ENCODE measurements at regions not wholly inside any gene's neighbourhood (a gene's known extent, or its start where the extent isn't known, plus 50 kb on each side); places are given as distances from the start of the nearest gene placed in this dataset.

DNA sequence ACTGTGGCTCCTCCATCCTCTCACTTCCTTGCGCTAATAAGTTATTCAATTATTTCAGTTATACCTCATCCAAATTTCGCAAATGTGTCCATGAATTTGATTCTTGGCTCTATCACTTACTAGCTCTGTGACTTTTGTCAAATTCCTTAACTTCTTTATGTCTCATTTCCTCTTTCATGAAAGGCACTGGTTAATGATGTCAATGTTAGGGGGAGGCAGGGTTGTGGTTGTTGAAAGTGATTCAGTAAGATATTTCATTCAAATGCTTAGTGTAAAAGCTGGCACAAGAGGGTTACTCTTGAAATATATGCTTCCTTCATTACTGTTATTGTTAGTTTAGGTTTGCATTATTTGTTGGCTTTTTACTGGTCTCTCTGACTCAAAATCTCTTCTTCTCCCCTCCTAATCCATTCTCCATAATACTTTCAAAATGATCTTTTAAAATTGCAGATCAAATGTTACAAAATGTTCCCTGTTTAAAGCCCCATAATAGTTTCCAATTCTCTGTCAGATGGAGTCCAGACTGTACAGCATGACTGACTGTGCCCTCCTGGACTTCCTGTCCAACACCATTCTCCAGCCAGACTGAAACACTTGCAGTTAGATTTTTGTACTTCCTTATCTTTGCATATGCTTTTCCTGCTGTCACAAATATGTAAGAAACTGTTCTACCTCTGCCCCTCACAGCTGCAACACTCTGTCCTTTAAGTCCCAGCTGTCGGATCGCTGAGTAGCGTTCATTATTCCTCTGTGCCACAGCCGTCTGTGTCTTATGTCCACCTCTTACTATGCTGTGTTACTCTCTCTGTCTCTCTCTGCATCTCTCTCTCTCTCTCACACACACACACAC is 510.6 kb upstream of the RAG2 start:
- H3K36me3 Mint-ChIP-seq = no peaks in the 10 kb centered on the region
- H3K27me3 Mint-ChIP-seq = no peaks in the 10 kb centered on the region
- H3K4me3 Mint-ChIP-seq = no peak overlapping the region
- no peak overlapping the region for H3K27ac Mint-ChIP-seq
- H3K4me1 Mint-ChIP-seq = no peaks in the 10 kb centered on the region
- H3K9me3 Mint-ChIP-seq = peaks cover 11% of the 10 kb centered on the region

DNA sequence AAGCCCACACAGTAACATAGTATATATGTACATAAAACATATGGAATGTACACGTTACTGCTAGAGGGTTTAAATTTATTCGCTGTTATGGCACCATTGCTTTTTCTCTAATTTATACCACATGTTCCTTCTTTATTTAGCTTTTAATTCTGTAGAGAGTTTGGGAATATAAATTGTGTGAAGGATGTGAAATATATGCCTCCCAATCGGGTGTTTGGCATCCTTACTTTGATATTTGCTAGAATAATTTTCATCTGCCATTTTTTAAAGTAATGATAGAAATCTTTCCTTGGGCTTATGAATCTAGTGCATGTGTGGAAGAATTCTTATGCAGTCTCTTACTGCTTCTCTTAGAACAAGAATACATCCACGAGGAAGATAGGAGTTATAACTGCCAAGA is 509.8 kb upstream of the RAG2 start:
- Mint-ChIP-seq H3K36me3 (no peaks in the 10 kb centered on the region), H3K4me1 (no peaks in the 10 kb centered on the region), H3K9me3 (peaks cover 16% of the 10 kb centered on the region), H3K27ac (no peak overlapping the region), H3K27me3 (no peaks in the 10 kb centered on the region), H3K4me3 (no peak overlapping the region)

DNA sequence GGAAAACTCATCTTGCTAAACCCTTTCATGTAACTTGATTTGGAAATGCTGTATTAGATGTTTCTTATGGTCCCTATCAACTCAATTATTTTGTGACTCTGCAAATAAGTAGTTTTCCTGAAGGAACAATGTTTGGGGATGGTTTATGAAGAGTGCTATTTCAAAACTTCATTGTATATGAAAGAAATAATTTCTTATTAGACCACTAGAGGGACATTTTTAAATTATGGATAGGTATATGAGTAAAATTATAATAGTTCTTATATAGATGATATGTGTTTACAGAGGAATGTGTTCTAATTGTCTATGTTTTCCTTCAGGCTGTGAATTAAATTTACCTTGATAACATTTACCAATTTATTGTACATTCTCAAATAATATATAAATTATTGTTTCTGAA is 509.4 kb upstream of the RAG2 start:
- peaks cover 16% of the 10 kb centered on the region for H3K9me3 Mint-ChIP-seq
- no peak overlapping the region for H3K4me3 Mint-ChIP-seq
- no peak overlapping the region for H3K27ac Mint-ChIP-seq
- H3K4me1 Mint-ChIP-seq = no peaks in the 10 kb centered on the region
- no peaks in the 10 kb centered on the region for H3K27me3 Mint-ChIP-seq
- H3K36me3 Mint-ChIP-seq = no peaks in the 10 kb centered on the region

DNA sequence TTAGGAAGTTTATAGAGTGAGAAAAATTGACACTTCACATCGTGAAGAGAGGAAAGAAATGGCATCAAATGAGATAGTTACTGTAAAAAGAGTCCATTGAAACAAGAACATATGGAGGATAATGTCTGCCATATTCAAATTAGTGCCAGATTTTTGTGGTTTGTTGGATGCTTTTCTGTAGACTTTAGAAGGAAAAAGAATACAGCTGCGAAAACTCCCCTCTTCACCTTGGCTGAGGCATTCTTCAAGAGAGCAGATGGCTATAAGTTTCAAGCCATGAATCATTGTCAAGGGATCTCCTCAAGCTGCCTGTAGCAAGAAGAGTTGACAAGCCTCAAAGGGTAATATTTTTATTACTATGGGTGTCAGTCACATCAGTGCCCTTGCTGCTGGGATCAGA is 507.4 kb upstream of the RAG2 start:
- Mint-ChIP-seq H3K4me1 (no peaks in the 10 kb centered on the region), H3K36me3 (no peaks in the 10 kb centered on the region), H3K27me3 (no peaks in the 10 kb centered on the region), H3K4me3 (no peak overlapping the region), H3K27ac (no peak overlapping the region), H3K9me3 (peaks cover 16% of the 10 kb centered on the region)

DNA sequence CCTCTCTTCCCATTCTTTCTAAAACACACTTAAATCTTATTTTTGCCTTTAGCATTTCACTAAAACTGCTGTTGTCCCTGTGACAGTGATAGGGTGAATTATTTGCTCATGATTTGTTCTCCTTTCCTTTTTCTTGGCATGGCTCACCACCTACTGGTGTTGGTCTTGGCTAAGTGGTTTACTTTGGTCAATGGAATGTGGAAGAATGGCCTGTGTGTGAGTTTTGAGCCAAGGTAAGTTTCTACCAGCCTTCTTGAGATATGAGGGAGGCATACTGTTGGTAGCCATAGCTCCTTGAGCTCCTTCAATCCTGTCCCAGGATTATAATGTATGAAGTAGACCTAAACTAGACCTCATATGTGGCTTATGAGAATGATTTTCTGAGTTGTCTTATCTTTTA is 506.3 kb upstream of the RAG2 start:
- Mint-ChIP-seq H3K36me3 (no peaks in the 10 kb centered on the region), H3K27ac (no peak overlapping the region), H3K9me3 (peaks cover 16% of the 10 kb centered on the region), H3K27me3 (no peaks in the 10 kb centered on the region), H3K4me1 (no peaks in the 10 kb centered on the region), H3K4me3 (no peak overlapping the region)

DNA sequence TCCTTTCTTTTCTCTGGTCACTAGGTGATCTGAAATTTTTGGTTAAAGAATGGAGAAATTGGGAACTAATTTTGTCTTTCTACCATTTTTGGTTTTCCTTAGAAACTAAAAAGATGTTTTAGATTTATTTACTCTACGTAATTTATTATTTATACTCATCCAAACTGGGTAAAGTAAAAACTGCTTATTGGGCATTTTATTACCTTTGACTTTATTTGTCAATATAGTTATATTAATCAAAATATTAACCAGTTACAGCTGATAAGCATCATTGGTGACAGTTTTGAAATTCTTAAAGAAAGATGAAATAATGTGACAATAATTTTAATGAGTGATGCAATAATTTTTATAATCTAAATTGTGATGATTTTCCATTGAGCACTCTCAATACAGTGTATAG is 502.0 kb upstream of the RAG2 start:
- Mint-ChIP-seq H3K27ac (no peak overlapping the region), H3K27me3 (no peaks in the 10 kb centered on the region), H3K4me1 (no peaks in the 10 kb centered on the region), H3K4me3 (no peak overlapping the region), H3K9me3 (peaks cover 10% of the 10 kb centered on the region), H3K36me3 (no peaks in the 10 kb centered on the region)

DNA sequence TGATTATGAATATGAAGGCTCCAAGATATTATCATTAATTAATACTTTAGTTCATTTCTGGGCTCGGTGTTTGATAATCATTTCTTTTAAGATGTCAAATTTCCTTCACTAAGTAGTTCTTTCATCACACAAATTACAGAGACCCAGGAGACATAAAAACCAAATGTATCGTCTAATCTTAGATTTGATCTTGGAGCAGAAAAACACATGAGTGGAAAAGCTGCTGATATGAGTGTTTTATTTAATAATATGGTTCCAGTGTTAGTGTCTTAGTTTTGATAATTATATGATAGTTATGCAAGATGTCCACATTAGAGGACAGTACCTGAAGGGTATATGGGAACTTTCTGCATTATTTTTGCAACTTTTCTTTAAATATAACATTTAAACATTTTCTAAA is 494.5 kb upstream of the RAG2 start:
- Mint-ChIP-seq H3K4me1 (no peaks in the 10 kb centered on the region), H3K9me3 (peaks cover 5% of the 10 kb centered on the region), H3K4me3 (no peak overlapping the region)

DNA sequence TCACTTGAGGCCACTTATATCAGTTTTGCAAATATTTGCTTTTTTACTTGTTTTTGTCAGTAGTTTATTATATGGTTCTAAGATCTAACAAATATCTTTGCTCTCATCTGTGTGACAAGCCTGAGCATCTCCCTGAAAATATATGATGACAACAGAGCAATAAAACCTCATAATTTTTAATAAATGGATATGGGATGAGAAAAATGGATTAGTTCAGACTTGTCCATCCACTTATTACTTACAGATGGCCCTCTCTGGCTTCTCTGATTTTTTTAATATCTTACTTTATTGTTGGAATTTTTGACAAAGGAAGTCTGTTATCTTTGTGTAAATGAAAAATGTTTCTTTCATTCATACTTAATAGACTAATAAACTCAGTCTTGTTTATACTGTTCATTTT is 491.4 kb upstream of the RAG2 start:
- Mint-ChIP-seq H3K36me3 (no peaks in the 10 kb centered on the region), H3K27me3 (no peaks in the 10 kb centered on the region), H3K4me3 (no peak overlapping the region), H3K9me3 (peaks cover 5% of the 10 kb centered on the region), H3K27ac (no peak overlapping the region), H3K4me1 (no peaks in the 10 kb centered on the region)

More for the DNA sequence above, 494.5 kb upstream of the RAG2 start:
- H3K27ac Mint-ChIP-seq = no peak overlapping the region
- no peaks in the 10 kb centered on the region for H3K27me3 Mint-ChIP-seq
- no peaks in the 10 kb centered on the region for H3K36me3 Mint-ChIP-seq

DNA sequence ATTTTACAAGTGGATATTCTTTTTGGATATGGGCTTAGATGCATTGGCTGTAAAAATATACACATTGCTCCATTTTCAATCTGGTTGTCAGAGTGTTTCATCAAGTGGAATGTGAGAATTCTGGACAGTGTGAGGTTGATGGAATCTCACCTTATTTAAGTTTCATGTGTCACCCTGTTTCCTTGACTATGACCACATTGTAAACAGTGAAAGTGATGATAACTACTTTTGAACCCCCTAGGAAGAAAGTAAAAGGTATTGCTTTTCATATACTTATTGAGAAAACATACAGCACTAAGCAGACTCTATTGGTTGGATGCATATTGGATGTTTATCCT is 490.5 kb upstream of the RAG2 start:
- peaks cover 5% of the 10 kb centered on the region for H3K9me3 Mint-ChIP-seq
- no peak overlapping the region for H3K4me3 Mint-ChIP-seq
- no peaks in the 10 kb centered on the region for H3K27me3 Mint-ChIP-seq
- no peak overlapping the region for H3K27ac Mint-ChIP-seq
- no peaks in the 10 kb centered on the region for H3K4me1 Mint-ChIP-seq
- H3K36me3 Mint-ChIP-seq = no peaks in the 10 kb centered on the region

DNA sequence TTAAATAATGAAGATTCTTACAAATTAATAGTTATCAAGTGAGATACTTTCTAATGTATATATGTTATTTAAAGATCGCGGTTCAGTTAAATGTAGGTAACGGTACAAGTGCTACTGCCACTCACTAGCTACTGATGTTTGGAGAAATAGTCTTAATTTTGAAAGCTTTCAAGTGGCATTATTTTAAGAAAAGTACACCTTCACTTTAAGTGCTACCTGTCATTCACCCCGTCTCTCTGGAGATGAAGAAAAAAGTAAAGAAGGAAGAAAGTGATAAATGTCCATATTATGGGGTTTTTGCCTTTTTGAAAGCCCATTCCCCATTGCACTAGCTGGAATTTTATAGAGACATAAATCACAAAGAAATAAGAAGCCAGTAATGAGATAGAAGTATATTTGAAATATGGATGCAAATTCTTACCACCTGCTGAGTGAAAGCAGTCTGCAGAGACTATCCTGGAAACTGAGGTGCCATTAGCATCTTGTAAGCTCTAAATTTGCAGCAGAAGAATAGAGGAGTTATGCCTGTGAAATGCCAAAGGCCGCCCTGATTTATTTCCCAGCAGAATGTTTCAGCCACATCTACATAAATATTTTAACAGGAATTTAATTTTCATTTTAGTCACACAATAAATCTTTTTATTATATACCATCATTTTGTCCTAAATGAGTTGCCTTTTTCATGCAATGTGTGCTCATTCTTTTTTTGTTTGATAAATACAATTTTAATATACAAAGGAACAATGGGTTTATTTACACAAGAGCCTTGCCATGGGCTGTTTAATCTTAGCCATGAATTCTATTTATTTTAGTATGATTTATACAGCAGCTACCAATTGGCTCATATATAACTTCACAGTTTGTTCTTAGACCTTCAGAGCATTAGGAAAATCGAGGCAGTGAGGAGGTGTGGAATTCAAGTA is 489.9 kb upstream of the RAG2 start:
- H3K36me3 Mint-ChIP-seq = no peaks in the 10 kb centered on the region
- H3K4me3 Mint-ChIP-seq = no peak overlapping the region
- no peak overlapping the region for H3K27ac Mint-ChIP-seq
- no peaks in the 10 kb centered on the region for H3K4me1 Mint-ChIP-seq
- H3K9me3 Mint-ChIP-seq = peaks cover 5% of the 10 kb centered on the region
- no peaks in the 10 kb centered on the region for H3K27me3 Mint-ChIP-seq

DNA sequence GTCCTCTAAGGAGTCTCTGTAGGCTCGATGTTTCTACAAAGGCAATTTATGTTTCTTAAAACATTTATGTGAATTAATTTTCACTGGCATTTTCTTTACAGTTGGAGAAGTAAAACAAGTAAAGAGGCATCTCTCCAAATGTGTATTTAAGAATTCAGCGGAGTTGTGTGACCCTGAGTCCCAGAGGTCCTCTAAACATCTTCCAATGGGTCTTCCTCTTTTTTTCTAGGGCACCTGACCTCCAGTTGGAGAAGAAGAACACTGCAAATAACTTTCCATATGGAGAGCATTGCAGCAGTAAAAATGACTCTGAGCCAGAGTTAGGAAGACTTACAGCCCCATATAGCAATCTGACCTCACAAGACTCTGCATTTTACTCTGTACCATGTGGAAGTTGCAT is 480.5 kb upstream of the RAG2 start:
- H3K27me3 Mint-ChIP-seq = no peaks in the 10 kb centered on the region
- H3K27ac Mint-ChIP-seq = no peak overlapping the region
- no peaks in the 10 kb centered on the region for H3K4me1 Mint-ChIP-seq
- no peak overlapping the region for H3K4me3 Mint-ChIP-seq
- H3K9me3 Mint-ChIP-seq = peaks cover 6% of the 10 kb centered on the region
- no peaks in the 10 kb centered on the region for H3K36me3 Mint-ChIP-seq

DNA sequence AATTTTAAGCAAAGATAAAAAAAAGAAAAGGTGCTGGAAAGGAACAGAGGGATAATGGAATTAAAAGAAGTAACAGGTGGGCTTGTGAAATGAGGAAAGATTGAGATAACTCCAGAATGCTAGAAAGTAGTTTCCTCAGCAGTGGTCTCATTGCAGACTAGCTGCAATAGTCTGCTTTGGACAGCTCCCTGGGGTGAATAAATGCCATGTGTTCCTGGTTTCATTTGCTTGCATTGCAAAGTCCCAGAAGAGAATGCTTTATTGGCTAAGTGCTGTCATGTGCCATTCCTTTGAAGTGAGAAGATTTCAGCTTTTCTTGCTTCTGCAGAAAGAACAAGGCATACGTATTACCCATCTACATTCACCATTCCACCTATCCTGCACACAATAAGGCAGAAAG is 478.8 kb upstream of the RAG2 start:
- no peaks in the 10 kb centered on the region for H3K4me1 Mint-ChIP-seq
- no peak overlapping the region for H3K4me3 Mint-ChIP-seq
- no peak overlapping the region for H3K27ac Mint-ChIP-seq
- H3K36me3 Mint-ChIP-seq = no peaks in the 10 kb centered on the region
- H3K27me3 Mint-ChIP-seq = no peaks in the 10 kb centered on the region
- H3K9me3 Mint-ChIP-seq = peaks cover 6% of the 10 kb centered on the region

DNA sequence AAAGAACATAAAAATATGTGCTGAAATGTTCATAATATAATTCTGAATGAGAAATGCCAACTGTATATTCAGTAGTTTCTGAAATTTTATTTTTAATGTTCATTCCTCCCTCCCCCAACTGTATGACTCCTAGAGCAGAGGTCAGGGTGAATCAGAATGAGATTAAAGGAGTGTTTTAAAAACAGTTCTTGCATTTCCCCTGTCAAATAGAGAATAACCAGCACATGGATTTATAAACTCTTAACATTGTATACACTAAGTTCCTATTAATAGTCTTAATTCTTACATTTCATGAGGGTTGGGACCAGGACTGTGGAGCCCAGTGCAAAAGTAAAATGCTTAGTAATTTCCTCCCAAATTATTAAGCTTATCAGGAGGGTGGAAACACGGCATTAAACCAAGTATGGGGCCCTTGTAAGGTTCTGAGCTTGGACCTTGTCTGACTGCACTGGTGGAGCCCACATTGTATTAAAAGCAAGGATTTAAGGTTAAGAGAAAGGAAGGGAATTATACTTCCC is 474.6 kb upstream of the RAG2 start:
- Mint-ChIP-seq H3K9me3 (peaks cover 4% of the 10 kb centered on the region), H3K36me3 (no peaks in the 10 kb centered on the region), H3K4me3 (no peak overlapping the region), H3K27ac (no peak overlapping the region), H3K4me1 (no peaks in the 10 kb centered on the region), H3K27me3 (no peaks in the 10 kb centered on the region)

DNA sequence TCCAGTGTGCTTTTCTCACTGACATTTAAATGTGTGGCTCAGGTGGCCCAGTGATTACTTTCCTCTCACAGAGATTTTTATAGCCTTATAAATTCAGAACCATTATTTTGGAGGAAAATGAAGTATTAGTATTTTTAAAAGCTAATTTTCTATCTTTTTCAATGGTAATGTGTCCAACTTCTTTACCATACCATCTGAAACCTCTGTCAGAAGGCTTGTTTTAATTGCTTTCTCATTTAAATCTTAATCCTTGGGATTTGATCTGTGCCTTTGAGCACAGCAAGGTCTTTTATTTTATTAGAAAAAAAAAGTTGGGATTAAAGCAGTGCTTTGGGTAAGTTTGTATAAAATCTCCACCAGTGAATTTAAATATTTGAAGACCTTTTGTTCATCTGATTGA is 452.3 kb upstream of the RAG2 start:
- no peak overlapping the region for H3K4me3 Mint-ChIP-seq
- H3K36me3 Mint-ChIP-seq = no peaks in the 10 kb centered on the region
- H3K27ac Mint-ChIP-seq = no peak overlapping the region
- H3K4me1 Mint-ChIP-seq = no peaks in the 10 kb centered on the region
- H3K9me3 Mint-ChIP-seq = peaks cover 5% of the 10 kb centered on the region
- no peaks in the 10 kb centered on the region for H3K27me3 Mint-ChIP-seq

DNA sequence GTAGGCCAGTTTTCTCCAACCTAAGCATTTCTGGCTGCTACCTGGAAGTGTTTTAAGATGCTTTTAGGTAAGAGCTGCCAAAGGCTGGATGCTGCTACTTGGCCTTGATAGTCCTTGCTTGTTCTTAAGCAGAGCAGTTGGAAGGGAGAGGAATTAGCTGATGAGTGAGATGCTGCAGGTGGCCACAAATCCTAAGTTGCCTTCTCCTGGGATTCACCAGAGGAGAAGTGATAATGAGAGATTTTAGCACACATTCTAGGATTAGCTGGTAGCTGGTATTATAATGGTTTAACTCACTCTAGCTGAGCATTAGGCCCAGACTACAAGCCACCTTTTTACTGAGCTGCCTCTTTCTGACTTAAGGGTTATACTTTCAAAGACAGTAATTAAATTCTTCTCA is 442.9 kb upstream of the RAG2 start:
- H3K27ac Mint-ChIP-seq = no peak overlapping the region
- no peak overlapping the region for H3K4me3 Mint-ChIP-seq
- H3K9me3 Mint-ChIP-seq = no peaks in the 10 kb centered on the region
- H3K4me1 Mint-ChIP-seq = no peaks in the 10 kb centered on the region
- H3K36me3 Mint-ChIP-seq = no peaks in the 10 kb centered on the region
- H3K27me3 Mint-ChIP-seq = no peaks in the 10 kb centered on the region

DNA sequence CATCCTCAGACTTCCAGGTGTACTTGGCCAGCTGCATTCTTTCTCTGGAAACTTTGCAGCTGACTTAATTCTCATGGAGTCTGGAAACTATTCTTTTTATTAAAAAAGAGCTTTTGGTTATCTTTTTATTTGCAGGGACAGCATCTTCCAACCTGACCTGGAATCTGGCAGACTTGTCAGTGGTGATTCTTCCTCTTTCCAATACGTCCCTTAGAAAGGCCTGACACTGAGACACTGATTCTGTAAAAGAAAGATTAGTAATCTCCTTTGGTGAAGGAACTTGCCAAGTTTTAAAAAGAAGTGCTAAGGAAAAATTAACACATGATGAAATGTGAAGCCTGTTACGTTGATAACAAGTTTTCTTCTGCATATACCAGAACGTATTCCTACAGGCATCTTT is 440.9 kb upstream of the RAG2 start:
- H3K4me1 Mint-ChIP-seq = no peaks in the 10 kb centered on the region
- H3K36me3 Mint-ChIP-seq = no peaks in the 10 kb centered on the region
- H3K9me3 Mint-ChIP-seq = no peaks in the 10 kb centered on the region
- no peaks in the 10 kb centered on the region for H3K27me3 Mint-ChIP-seq
- no peak overlapping the region for H3K27ac Mint-ChIP-seq
- H3K4me3 Mint-ChIP-seq = no peak overlapping the region

Data from activated naive CD4-positive, alpha-beta T cell treated with anti-CD3 and anti-CD28 coated beads, Interleukin-2, amount 50 U/mL, for 24 hours (primary cell).